Tibial nerve (tissue), 3 donors: ENCODE measurements at regions not wholly inside any gene's neighbourhood (a gene's known extent, or its start where the extent isn't known, plus 50 kb on each side); places are given as distances from the start of the nearest gene placed in this dataset.

Experiments used
- CTCF ChIP-seq, 5 experiments: fragments of 200-600 bp in 3 of 5; fragments of 450-650 bp in 2 of 5; sonication (generic) in 3 of 5; IDR thresholded peaks; one replicate each; pipeline ENCODE4 v1.5.1; 2016 to 2019; ENCODE audit warnings: antibody characterized with exemption in 5 of 5, mild to moderate bottlenecking in 3 of 5, moderate library complexity in 2 of 5
- POLR2A ChIP-seq, 2 donors: fragments of 450-650 bp; IDR thresholded peaks; one replicate each; pipeline ENCODE4 v1.6.1; 2017; ENCODE audit warnings: antibody characterized with exemption in 2 of 2, mild to moderate bottlenecking in 2 of 2, moderate library complexity in 2 of 2

- TF ChIP-seq CTCF (IDR thresholded peaks at IDR 0.05) = no peak
- no peak for TF ChIP-seq POLR2A (IDR thresholded peaks at IDR 0.05)
Observed at GRCh38 chr2:66377832-66378231, 57.1 kb upstream of the MEIS1 start.
